Skin of body (tissue), 1 donor: ENCODE measurements at regions not wholly inside any gene's neighbourhood (a gene's known extent, or its start where the extent isn't known, plus 50 kb on each side); places are given as distances from the start of the nearest gene placed in this dataset.
"Not testable (repeated sequence)": the region's sequence is repeated elsewhere in the genome, so short reads cannot be mapped to it uniquely, and the experiment has no call there.

ENCODE experiments used
- DNase-seq: peaks from one replicate; lab custom pipeline; 2025; lab: John Stamatoyannopoulos, UW

DNA sequence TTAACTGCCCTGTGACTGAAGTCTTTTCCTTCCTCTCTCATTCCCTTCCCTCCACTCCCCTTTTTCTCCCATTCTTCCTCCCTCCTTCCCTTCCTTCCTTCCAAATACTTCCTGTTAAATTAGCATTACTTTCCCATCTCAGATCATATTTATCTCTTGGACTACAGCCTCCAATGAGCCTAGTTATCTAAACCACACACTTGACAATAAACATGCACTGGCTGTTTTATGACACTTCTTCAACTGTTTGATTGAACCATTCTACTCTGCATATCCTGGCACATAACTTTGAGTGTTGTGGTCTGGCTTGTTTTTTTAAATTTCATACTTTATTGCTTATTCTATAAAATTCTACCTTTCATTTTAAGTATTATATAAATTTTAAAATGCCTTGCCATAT is 1860.8 kb upstream of the LRRTM1 start:
- DNase-seq = no peak

DNA sequence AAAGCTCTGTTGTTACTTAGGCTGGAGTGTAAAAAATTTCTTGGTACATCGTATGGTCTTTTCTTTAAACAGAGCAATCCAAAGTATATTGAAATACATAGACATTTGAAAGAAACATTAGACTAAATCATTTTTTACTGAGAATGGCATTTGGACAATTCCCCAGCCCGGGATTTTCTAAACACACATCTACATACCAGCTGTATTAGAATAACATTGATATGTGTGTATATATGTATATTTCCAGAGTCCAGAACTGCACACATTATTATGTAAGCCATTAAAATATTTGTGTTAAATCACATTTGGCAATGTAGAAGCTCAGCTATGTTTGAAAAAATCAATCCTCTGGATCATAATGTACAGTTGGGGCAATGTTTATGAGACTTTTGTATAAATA is 1853.6 kb upstream of the LRRTM1 start:
- peak; percentile 2 for DNase-seq

DNA sequence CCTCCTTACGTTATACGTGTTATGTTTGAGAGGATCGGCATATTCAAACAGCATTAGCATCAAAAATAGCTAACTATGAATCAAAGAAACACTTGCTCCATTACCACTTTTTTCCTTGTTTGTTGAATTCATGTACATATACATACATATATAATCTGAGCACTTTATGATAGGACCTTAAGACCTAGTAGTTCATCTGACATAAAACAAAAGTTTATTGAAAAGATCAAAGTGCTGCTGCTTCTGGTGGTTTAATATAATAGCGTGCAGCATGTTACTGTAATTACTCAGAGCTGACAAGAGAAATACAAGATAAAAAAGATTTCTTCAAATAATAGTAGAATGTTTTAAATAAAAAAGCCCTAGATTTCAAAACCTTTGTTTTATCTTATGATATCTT is 1850.9 kb upstream of the LRRTM1 start:
- DNase-seq = no peak

DNA sequence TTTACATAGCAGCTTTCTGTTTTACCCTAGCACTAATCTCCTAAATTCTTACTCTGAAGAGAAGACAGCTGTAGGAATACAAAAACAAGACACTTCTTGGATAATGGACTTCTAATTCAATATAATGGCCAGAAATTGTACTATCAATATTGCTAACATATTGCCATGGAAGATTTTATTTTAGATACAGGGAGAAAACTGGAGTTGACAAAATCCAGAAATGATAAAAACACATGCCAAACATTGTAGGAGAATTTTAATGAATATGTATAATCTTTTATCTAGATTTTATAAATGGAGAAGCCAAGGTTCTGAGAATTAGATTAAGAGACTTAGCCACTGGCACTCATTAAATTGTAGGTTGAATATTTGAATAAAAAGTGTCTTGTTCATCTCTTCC is 1838.8 kb upstream of the LRRTM1 start:
- no peak for DNase-seq

DNA sequence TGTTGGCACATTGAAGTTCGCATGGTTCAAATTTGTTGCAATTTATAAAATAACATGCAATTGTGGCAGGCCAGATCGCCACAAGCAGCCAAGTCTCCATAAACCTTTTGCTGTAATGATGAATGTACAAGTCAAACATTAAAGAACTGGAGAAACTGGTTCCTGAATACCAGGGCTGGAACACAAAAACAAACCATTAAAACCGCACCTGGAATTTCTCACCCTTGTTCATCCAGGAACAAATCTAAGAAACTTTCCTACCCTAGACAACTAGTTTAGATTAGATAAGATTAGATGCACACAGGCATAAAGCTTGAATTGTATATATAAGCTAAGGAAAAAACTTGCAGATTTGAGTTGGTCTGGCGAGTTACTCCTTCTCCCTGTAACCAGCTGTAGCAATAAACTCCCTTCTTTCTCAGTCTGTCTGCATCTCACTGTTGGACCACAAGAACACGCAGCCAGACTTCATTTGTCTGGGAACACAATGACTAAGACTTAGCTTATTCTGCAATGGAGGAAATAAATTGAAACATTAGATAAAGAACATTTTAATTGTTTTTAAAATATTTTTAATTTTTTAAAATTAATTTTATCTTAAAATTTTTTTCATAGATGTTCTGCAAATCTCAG is 1835.5 kb upstream of the LRRTM1 start:
- DNase-seq = no peak

DNA sequence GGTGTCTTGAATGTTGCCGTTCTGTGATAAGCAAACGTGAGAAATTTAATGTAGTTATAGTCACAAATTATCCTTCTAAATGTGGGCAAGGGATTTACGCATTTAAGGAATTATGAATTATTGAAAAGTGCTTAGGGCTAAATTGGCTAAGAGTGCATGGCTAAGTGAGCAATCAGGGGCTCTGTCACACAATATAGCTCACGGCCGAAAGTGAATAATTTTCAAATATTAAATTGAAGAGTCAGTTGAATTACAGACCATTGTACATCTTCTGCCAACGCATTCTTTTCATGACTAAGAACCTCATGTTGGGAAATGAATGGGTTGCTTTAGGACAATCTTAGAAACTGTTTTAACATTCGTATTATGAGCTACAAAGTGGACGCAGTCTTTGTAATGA is 1832.9 kb upstream of the LRRTM1 start:
- no peak for DNase-seq

DNA sequence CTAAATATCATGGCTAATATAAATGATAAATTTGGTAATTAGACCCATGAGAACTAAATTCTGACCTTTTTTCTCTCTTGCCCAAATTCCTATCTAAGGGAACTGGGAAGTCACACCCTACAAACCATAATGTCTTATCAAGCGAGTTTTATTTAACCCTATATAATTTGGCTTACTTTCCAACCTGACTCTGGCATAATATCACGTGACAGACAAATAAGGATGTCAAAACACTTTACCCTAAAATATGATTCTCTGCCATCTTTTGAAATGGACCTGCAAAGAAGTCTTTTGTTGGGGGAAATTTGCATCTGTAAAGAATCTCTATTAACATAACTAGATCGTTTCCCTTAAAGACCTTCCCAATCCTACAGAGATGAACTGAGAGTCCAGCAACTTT is 1823.5 kb upstream of the LRRTM1 start:
- no peak for DNase-seq

DNA sequence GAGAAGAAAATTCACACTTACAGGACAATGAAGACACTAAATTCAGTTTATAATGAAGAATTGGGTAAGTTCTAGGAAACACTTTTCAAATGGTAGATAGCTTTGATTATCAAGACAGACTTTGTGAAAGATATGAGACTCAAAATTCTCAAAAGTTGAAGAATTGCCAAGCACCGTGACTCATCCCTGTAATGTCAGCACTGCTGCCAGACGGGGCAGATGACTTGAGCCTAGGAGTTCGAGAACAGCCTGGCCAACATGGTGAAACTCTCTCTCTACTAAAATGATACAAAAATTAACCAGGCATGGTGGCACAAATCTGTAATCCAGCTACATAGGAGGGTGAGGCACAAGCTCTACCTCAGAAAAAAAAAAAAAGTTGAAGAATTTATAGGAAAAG is 1820.1 kb upstream of the LRRTM1 start:
- no peak for DNase-seq

DNA sequence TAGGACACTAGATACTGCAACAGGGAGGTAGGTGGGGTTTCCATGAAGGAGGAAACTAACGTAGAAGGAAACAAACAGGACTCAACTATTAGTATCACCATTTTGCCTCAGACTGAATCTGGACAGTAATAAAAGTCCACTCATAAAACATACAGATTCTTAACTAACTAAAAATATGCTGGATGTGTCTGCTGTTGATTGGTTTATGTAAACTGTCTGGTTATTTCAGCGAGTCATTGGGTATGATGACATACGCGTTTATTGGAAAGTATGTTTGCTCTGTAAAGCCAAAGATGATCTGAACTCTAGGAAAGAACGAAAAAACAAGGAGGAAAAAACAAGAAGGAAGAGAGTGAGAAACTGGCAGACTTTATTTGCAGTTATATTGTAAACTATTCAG is 1816.1 kb upstream of the LRRTM1 start:
- no peak for DNase-seq

DNA sequence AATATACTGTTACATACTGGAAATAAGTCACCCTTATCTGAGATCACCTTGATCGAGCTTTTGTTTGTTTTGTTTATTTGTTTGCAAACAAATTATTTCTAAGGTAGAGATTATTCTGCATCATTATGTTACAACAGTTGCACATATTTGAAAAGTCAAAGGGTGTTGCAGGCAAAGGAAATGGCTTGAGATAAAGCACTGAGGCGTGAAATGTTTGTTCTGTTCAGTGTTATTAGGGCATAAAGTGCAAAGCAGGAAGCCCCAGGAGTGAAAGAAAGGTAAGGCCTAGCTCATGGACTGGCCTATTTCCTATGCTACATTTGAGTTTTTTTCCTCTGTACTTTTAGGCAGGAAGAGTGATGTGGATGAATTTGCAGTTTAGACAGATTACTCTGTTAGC is 1815.6 kb upstream of the LRRTM1 start:
- DNase-seq = no peak

DNA sequence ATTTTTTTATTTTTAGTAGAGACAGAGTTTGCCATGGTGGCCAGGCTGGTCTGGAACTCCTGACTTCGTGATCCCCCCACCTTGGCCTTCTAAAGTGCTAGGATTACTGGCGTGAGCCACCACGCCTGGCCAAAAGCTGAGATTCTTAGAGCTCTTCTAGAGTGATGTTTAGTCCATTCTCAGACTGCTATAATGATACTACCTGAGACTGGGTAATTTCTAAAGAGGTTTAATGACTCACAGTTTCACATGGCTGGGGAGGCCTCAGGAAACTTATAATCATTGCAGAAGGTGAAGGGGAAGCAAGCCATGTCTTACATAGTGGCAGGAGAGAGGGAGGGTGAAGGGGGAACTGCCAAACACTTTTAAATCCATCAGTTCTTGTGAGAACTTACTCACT is 1804.9 kb upstream of the LRRTM1 start:
- DNase-seq = no peak

DNA sequence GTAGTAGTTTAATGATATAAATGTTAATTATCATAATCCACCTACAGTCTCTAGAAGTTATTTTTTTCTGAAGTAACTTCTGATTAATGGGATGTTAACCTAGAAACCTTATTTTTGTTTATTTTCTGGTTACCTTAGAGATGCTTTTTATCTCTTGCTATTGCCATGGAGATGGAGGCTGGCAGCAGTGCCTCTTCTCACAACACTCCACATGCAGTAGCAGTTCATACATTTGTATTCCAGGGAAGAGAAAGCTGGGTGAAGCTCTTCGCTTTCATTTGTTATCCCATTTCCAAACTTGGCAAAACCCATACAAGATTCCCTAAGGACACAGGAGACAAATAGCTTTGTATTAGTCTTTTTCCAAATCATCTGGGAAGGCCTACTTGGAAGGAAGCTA is 1794.1 kb upstream of the LRRTM1 start:
- peak; percentile 57 for DNase-seq

DNA sequence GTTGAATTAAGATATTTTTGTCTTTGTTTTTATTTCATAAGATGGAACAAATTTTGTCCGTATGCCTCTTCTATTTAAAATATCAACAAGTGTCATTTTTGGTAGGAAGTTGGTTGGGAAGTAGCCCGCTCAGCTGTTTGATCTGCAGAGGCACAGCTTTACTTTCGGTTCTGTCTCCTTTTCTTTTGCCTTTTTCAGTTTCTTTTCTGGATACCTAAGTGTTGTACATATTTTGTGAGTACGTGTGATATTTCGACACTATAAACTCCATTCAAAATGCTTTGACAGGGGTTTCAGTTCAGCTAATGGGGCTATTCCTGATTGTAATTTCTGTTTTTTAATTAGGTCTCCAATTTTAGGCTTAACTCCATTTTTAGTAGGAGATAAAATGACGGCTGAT is 1785.0 kb upstream of the LRRTM1 start:
- DNase-seq = no peak

DNA sequence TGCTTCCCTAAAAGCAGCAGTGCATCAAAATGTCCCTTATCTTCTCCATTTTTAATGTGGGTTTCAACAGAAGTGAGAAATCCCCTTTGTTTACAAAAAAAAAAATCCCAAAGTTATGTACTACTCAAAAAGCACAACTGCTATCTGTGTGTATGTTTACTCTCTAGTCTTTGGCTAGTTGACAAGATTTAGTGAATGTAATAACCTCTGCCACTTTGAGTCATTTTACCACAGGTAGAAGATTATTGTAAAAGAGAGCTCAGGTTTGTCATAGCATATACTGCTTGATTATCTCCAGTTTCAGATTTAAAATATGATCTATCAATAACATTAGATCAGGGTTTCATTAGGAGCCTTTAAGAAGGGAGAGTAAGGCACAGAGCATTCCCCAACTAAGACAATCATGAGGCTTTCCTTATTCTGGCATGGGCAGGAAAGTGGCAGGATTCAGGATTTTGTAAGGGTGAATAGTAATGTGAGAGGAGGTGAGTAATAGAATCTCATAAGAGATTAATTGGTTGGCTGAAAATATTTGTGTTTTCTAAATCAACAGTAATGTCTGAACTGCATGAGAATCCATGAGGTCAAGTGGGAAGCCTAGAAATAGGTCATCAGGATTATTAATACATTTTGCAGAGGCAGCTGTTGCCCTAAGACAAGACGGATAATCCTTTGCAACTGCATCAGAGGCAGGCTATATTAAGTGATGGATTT is 1780.3 kb upstream of the LRRTM1 start:
- no peak for DNase-seq

DNA sequence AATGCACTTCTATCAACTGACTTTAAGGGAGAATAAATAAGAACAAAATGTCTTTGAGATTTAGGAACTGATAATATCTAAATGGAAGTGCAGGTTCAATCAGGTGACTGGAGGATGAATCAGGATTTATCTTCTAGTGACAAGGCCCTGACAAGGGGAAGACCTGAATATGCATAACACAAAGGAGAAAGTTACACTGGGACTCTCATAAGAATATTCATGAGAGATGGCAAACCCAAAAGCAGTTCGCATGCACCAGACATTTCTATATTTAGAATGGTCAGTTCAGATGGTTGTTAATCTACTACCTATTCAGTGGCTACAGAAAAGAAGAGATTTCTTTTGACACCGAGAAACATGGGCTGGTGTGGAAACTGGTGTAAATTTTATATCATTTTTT is 1771.3 kb upstream of the LRRTM1 start:
- DNase-seq = no peak

DNA sequence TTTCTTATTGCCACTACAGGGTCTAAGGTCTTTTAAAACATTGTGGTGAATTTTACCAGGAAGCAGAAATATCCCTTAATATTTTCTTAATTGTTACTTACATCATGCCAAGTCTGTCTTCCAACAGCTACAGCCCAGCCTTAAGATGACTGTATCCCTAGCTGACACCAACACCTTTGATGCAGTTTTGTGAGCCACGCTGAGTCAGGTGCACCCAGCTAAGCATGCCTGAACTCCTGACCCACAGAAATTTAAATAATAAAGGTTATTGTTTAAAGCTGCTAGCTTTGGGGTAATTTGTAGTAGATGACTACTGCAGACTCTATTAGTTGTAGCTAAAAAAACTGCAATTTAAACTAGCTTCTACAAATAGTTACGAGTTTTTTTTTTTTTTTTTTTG is 1757.9 kb upstream of the LRRTM1 start:
- no peak for DNase-seq

DNA sequence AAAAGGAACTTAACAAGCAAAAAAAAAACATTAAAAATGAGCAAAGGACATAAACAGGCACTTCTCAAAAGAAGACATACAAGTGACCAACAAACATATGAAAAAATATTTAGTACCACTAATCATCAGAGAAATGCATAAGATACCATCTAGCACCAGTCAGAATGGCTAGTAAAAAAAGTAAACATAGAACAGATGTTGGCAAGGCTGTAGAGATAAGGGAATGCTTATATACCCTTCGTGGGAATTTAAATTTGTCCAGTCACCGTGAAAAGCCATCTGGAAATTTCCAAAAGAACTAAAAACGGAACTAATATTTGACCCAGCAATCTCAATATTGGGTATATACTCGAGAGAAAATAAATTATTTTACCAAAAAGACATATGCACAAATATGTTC is 1751.3 kb upstream of the LRRTM1 start:
- no peak for DNase-seq

DNA sequence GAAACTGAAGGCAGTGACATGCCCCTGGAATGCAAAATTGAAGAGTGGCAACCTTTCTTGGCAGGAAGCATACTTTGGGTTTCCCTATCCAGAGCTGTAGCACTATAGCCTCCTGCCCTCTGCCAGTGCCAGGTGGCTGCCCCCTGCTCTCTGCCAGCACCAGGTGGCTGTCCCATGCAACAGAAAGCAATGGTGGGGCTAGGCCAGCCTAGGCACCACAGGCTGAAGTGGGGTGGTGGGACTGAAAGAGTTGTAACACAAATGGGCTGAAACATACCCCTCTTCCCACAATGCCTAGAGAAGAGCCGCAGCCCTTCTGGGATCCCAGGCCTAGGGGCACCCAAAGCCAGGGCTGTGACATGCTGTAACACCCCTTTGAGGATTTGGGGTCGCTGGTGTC is 1739.3 kb upstream of the LRRTM1 start:
- no peak for DNase-seq

DNA sequence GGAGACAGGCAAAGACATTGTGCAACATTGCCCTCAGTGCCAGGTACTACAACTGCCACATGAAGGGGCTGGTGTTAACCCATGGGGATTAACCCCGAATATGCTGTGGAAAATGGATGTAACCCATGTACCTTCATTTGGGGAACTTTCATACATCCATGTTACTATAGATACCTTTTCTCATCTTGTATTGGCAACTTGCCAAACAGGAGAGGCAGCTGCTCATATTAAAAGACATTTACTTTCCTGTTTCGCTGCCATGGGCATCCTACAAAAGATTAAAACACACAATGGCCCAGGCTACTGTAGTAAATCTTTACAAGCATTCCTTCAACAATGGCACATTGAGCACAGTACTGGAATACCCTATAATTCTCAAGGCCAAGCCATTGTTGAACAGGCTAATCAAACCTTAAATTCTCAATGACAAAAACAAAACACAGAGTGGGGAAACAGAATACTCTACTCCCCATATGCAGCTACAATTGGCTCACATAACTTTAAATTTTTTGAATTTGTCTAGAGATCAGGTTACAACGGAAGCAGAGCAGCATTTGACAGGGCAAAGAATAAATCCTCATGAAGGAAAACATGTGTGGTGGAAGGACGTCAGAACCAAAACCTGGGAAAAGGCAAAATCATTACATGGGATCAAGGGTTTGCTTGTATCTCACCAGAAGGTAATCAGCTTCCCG is 1723.5 kb upstream of the LRRTM1 start:
- DNase-seq = no peak

DNA sequence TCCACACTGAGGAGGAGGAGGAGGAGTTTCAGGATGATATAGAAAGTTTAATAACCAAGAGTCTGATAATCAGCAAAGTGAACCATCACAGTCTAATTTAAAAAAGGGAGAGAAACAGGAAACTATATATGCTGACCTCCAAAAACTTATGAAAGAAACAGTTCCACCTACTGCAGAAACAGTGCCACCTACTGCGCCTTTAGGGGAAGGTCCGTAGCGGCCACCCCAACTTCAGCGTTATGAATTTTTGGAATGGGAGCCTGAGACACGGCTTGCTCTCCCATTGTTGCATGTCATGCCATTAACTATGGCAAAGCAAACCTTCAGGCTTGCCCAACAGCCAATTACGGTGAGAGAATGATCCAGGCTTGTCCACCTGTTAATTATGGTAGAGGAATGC is 1719.2 kb upstream of the LRRTM1 start:
- DNase-seq = no peak

DNA sequence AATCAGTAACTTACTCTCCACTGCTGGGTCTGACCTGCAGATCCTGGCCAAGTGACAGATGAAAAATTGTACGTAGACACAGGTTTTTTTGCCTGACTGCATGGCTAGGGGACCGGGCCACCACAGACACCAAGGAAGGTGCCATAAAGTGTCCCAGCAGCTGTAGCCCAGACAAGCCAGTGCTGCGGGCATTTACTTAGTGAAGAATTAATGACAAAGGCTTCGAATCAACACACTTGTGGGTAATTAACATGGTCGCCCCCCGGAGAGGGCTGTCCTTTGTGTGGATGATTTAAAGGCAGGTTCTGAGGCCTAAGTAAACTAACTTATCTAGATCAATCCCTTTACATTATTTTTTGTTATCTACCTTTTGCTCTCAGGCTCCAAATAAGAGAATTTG is 1709.1 kb upstream of the LRRTM1 start:
- no peak for DNase-seq

DNA sequence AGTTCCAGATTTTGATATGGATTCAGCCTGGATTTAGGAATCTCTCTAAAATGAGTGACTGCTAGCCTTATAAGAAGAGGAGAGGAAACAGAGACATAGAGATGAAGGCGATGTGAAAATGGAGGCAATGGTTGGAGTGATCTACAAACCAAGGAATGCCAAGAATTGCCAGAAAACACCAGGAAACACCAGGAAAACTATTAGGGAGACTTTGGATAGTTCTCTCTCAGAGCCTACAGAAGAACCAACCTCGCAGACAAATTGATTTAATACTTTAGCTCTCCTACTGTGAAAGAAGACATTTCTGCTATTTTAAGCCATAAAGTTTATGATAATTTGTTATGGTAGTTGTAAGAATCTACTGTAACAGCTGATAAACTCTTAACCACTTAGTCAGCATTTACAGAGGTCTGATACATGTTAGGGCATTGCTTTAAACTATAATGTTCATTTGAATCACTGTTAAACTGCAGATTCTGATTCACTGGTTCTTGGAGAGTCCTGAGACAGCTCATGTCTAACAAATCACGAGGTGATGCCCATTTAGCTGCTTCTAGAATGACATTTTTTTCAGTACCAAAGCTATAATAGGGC is 1702.6 kb upstream of the LRRTM1 start:
- no peak for DNase-seq

DNA sequence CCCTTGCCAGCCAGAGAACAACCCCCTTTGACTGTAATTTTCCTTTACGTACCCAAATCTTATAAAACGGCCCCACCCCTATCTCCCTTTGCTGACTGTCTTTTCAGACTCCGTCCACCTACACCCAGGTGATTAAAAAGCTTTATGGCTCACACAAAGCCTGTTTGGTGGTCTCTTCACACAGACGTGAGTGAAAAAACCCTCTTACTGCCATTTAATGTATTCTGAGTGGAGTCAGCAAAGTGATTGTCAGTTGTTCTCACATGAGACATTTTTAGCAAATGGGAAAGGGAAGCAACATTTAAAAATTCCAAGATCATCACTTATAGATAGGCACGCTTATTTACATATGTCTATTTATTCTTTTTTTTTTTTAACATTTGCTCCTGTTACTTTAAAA is 1701.3 kb upstream of the LRRTM1 start:
- not testable (repeated sequence) for DNase-seq
